ENCODE measurements at regions not wholly inside any gene's neighbourhood (a gene's known extent, or its start where the extent isn't known, plus 50 kb on each side); places are given as distances from the start of the nearest gene placed in this dataset.

GRCh38 chr7:46551603-46552002, 630.5 kb upstream of the IGFBP3 start:
- no peak overlapping the region for H2AFZ ChIP-seq (ENCODE audit: low read length)
- FAIRE-seq = no peak
- POLR2A ChIA-PET (ENCODE audit: partially characterized antibody) = no interaction called here

More at GRCh38 chr7:46551603-46552002, 630.5 kb upstream of the IGFBP3 start:
- TF ChIP-seq SP1 (IDR thresholded peaks at IDR 0.05; ENCODE audit: low read depth, low read length) = no peak
- no peak for TF ChIP-seq SP4 (IDR thresholded peaks at IDR 0.05; ENCODE audit: low read length)
- no peak for TF ChIP-seq SIX5 (IDR thresholded peaks at IDR 0.05; ENCODE audit: low read depth, low read length)
- no peak for TF ChIP-seq CTBP2 (IDR thresholded peaks at IDR 0.05; ENCODE audit: borderline replicate concordance, insufficient read depth, insufficient read length, low read length)
- TF ChIP-seq YY1 (IDR thresholded peaks at IDR 0.05; ENCODE audit: low read depth, low read length) = no peak
- TF ChIP-seq CEBPB (IDR thresholded peaks at IDR 0.05; ENCODE audit: low read depth, low read length) = no peak
- no peak for TF ChIP-seq TBP (IDR thresholded peaks at IDR 0.05; ENCODE audit: low read depth, low read length)
- TF ChIP-seq BRCA1 (IDR thresholded peaks at IDR 0.05; ENCODE audit: low read depth, low read length) = no peak
- TF ChIP-seq RAD21 (IDR thresholded peaks at IDR 0.05 in 1 of 2, conservative IDR thresholded peaks at IDR 0.05 in 1 of 2; ENCODE audit: low read depth in 2 of 2, low read length in 2 of 2) = no peak
- Histone ChIP-seq H2BK15ac (ENCODE audit: low read length) (no peak overlapping the region), H3K9me3 (ENCODE audit: insufficient read depth in 2 of 2, low read depth in 1 of 2, low read length in 1 of 2) (no peaks in the 10 kb centered on the region), H3K18ac (ENCODE audit: extremely low read depth, low read length) (no peak overlapping the region), H4K8ac (ENCODE audit: extremely low read depth, insufficient read depth, low read length) (no peak overlapping the region; the same call in 1 of the 2 replicates), H2AK5ac (ENCODE audit: low read depth, low read length) (no peak overlapping the region), H3K14ac (ENCODE audit: insufficient read length) (no peak overlapping the region), H3K36me3 (ENCODE audit: control insufficient read depth in 2 of 4, insufficient read depth in 4 of 4, low read length in 3 of 4) (no peaks in the 10 kb centered on the region), H2BK20ac (ENCODE audit: low read length) (no peak overlapping the region), H3K27me3 (replicated peaks in 1 of 4; ENCODE audit: control insufficient read depth in 3 of 4, extremely low read depth in 1 of 4, insufficient read depth in 3 of 4, low read length in 3 of 4) (no peaks in the 10 kb centered on the region), H3K4me2 (ENCODE audit: insufficient read depth in 1 of 2, low read depth in 2 of 2, low read length in 2 of 2) (no peak overlapping the region), H3K23ac (ENCODE audit: insufficient read length) (no peak overlapping the region), H3K27ac (ENCODE audit: low read depth, low read length) (no peak overlapping the region), H2BK120ac (replicated peaks; ENCODE audit: low read depth, low read length) (no peak overlapping the region), H3K56ac (replicated peaks; ENCODE audit: insufficient read length, low read depth, low read length) (no peak overlapping the region), H3K9ac (replicated peaks in 1 of 4; ENCODE audit: extremely low read depth in 1 of 4, low read depth in 3 of 4, low read length in 3 of 4) (no peak overlapping the region), H2BK12ac (ENCODE audit: low read depth, low read length) (no peak overlapping the region), H3K4me1 (replicated peaks in 1 of 4; ENCODE audit: control insufficient read depth in 3 of 4, insufficient read depth in 4 of 4, low read length in 3 of 4) (no peaks in the 10 kb centered on the region), H3K79me1 (ENCODE audit: low read depth, low read length) (no peaks in the 10 kb centered on the region), H3K4me3 (ENCODE audit: extremely low read depth in 1 of 4, insufficient read depth in 2 of 4, low read depth in 3 of 4, low read length in 4 of 4) (no peak overlapping the region), H4K20me1 (replicated peaks in 1 of 2; ENCODE audit: control insufficient read depth in 1 of 2, insufficient read depth in 2 of 2, low read length in 2 of 2) (no peaks in the 10 kb centered on the region), H3K4ac (replicated peaks; ENCODE audit: insufficient read length, low read depth, low read length) (no peak overlapping the region), H3K23me2 (ENCODE audit: low read depth, low read length) (no peaks in the 10 kb centered on the region), H4K91ac (replicated peaks; ENCODE audit: insufficient read length, low read length) (no peak overlapping the region), H2BK5ac (ENCODE audit: low read depth, low read length) (no peak overlapping the region), H3K79me2 (ENCODE audit: control insufficient read depth in 1 of 2, insufficient read depth in 2 of 2, low read length in 2 of 2) (no peaks in the 10 kb centered on the region), H4K5ac (ENCODE audit: insufficient read length, low read depth, low read length) (no peak overlapping the region)
- WGBS, 2 experiments (ENCODE audit: extremely low coverage in 1 of 2, insufficient coverage in 1 of 2, insufficient read length in 1 of 2, insufficient replicate concordance in 2 of 2, low coverage in 1 of 2, low lambda C conversion rate in 2 of 2, missing lambda C conversion rate in 1 of 2) = 92% methylated on average over 1 of the region's 1 CpG; no CpG with 5 or more reads in 1 of the 2 experiments
- DNase-seq (ENCODE audit: low read depth in 1 of 2, low spot score in 2 of 2) = no peak
- CTCF ChIA-PET (ENCODE audit: partially characterized antibody) = interaction anchor here (0.6 kb wide), 1 partner anchor 80 kb away, joined by 3 read pairs; no protein-coding TSS in a partner anchor

Data from H1 (cell line).